GM10248 (cell line): ENCODE measurements at regions not wholly inside any gene's neighbourhood (a gene's known extent, or its start where the extent isn't known, plus 50 kb on each side); places are given as distances from the start of the nearest gene placed in this dataset.
"Not testable (repeated sequence)": the region's sequence is repeated elsewhere in the genome, so short reads cannot be mapped to it uniquely, and the experiment has no call there.

Source experiments
- CTCF ChIA-PET: fragments of 300-600 bp; sonication (Branson Sonifier 250); formaldehyde crosslinking; extraction: SDS; loops from one replicate; lab custom pipeline; 2021; ENCODE audit warnings: antibody characterized with exemption; lab: Yijun Ruan, JAX
- POLR2A ChIA-PET: fragments of 350-650 bp; sonication (Branson Sonifier 250); formaldehyde crosslinking; extraction: SDS; loops from one replicate; lab custom pipeline; 2020; ENCODE audit warnings: antibody characterized with exemption; lab: Yijun Ruan, JAX
- DNase-seq: peaks from one replicate; pipeline ENCODE4 v3.0.0; 2012; ENCODE audit errors: extremely low spot score
- TF ChIP-seq, protein P1 (sequence below): IDR thresholded peaks from 2 replicates; pipeline ENCODE4 v1.5.1; 2012; ENCODE audit warnings: mild to moderate bottlenecking, low read depth; ENCODE audit errors: extremely low read depth, missing control alignments, control extremely low read depth

DNA sequence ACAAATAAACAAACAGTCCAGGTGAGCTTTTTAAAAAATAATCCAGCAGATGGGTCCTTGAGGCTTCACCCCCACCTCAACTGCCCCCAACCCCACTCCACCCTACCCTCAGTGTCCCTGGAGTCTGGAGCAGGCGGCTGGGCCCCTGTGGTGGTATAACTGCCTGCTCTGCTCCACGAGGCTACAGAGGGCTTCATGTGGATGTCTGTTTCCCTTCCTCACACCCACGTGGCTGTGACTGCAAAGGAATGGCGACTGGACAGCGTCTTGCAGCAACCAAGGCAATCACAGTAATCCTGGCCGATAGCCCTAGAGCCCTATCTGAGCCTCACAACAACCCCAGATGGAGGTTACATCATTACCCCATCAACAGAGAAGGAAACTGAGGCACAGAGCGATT, 76.5 kb downstream of the SLC2A10 start:
- ChIA-PET POLR2A (no interaction called here), CTCF (no interaction called here)
- TF ChIP-seq, protein P1, sequence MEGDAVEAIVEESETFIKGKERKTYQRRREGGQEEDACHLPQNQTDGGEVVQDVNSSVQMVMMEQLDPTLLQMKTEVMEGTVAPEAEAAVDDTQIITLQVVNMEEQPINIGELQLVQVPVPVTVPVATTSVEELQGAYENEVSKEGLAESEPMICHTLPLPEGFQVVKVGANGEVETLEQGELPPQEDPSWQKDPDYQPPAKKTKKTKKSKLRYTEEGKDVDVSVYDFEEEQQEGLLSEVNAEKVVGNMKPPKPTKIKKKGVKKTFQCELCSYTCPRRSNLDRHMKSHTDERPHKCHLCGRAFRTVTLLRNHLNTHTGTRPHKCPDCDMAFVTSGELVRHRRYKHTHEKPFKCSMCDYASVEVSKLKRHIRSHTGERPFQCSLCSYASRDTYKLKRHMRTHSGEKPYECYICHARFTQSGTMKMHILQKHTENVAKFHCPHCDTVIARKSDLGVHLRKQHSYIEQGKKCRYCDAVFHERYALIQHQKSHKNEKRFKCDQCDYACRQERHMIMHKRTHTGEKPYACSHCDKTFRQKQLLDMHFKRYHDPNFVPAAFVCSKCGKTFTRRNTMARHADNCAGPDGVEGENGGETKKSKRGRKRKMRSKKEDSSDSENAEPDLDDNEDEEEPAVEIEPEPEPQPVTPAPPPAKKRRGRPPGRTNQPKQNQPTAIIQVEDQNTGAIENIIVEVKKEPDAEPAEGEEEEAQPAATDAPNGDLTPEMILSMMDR: no peak

DNA sequence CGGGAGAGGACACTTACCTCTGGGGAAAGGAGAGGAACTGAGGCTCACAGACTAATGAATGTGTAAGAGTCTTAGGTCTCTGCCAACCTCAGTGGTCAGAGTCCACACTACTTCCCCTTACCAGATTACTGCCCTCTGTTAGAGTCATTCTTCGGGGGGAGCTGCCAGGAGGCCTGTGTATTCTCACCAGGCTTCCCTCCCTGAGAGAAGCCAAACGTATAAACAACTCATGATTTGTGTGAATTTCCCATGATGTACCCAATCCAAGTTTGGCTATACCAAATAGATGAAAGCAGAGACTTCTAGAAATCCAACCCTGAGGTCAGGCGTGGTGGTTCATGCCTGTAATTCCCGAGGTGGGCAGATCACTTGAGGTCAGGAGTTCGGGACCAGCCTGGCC, 77.1 kb downstream of the SLC2A10 start:
- DNase-seq: no peak
- TF ChIP-seq, protein P1: no peak
- ChIA-PET CTCF (no interaction called here), POLR2A (no interaction called here)

More for the DNA sequence above, 76.5 kb downstream of the SLC2A10 start:
- DNase-seq: no peak

DNA sequence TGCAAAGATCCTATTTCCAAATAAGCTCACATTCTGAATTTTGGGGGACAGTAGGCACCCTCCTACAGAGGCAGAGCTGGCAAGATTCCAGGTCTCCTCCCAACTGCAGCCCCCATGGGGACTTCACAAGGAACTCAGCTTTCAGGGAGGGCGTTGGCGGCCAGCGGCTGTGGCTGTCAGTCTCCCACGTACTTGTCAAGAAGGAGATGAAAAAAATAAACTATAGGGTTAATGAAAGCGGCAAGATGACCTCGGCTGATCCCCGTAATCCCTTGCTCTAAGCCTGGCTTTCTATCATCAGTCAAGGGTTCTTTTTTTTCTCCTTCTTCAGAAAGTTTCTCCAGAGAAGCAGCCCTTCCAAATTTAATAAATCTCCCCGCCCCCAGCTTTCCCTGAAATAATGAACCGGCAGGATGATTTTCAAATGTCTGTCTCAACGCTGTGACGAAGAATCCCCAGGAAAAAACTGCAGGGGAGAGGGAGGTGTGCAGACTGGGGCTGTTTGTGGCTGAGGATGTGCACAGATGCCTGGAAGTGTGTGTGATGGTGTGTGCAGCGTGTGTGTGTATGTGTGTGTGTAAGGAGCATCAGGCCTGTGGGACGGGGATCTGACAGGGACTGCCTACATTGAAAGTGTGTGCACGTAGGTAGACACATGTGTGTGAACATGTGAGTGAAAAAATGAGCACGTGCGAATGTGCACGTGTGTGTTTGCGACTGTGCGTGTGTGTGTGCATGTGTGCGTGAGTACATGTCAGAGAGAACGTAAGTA, 78.7 kb downstream of the SLC2A10 start:
- POLR2A ChIA-PET: no interaction called here
- TF ChIP-seq, protein P1: no peak
- no peak for DNase-seq
- CTCF ChIA-PET: no interaction called here

DNA sequence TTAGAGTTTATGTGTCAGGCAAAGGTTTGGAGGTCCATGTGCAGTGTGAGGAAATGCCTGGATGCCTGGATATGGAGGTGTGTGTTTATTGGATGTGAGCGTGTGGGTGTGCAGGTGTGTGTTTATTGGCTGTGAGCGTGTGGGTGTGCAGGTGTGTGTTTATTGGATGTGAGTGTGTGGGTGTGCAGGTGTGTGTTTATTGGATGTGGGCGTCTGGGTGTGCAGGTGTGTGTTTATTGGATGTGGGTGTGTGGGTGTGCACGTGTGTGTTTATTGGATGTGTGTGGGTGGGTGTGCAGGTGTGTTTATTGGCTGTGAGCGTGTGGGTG, 79.3 kb downstream of the SLC2A10 start:
- POLR2A ChIA-PET, DNase-seq, CTCF ChIA-PET: not testable (repeated sequence)

DNA sequence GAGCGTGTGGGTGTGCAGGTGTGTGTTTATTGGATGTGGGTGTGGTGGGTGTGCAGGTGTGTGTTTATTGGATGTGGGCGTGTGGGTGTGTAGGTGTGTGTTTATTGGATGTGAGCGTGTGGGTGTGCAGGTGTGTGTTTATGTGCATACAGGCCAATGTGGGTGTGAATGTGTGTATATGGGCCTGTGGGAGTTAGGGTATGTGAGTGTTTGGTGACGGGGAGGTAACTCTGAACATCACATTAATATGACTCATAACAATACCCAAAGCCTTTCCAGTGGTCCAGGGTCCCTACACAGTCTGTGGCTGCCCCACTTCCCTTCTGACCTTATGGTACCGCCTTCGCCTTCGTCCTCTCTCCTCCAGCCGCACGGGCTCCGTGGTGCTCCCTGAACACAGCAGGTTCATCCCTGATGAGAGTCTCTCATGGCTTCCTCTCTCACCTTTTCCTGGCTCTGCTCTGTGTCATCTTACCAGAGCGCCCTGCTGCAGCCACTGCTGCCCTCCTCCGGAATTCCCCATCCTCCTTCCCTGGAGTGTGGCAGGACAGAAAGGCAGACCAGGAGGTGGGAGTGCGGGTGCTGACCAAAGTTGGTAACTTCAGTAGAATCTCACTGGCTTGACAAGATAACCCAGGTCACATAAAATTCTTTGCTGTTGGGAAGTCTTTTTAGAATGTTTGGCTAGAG, 80.0 kb downstream of the SLC2A10 start:
- TF ChIP-seq, protein P1: no peak
- no peak for DNase-seq
- POLR2A ChIA-PET: no interaction called here
- CTCF ChIA-PET: no interaction called here

DNA sequence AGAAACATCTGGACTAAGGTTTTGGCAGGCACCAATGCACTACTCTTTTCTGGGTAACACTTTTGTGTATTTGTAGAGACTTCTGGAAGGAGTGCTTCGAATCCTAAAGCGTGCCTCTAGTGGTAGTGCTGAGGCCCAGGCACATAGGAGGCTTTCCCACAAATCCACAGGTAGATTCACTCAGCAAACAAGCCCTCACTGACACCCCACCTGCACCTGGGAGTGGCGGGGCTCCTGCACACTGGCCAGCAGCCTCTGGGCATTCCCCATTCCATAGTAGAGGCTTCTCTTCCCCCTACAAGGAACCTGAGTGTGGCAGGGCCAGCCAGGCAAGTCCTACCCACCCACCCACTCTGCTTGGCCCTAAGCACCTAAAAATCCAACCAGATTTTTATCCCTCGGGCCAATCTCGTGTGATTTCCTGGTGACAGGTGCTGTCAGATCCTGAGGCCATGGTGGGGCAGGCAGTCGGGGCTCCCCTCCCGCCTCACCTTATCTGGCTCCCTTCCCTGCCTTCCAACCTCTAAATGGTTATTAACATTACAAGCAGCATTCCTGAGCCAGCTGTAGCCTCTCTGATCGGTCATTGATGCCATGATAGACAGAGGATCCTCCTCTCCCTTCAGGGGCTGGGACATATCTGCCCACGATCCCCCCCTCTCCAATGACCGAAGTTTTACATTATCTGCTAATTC, 82.4 kb downstream of the SLC2A10 start:
- CTCF ChIA-PET: no interaction called here
- TF ChIP-seq, protein P1: no peak
- POLR2A ChIA-PET: no interaction called here
- no peak for DNase-seq

DNA sequence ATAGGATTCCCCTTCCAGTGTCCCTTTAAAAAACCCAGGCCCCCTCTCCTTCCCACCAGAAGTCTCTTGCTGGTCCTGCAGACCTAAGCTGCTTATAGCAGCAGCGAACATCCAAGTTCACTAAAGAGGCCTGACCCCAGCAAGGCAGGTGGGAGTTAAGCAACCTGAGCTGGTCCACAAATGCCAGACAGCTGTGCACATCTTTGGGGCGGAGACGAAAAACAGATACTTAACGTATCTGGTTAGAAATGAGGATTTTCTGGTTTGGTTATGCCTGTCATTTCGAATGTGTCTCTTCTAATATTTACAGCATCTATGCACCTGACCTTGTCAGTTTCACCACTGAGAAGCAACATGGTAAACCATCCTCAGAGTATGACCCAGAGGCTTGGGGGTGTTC, 87.8 kb downstream of the SLC2A10 start:
- ChIA-PET CTCF (no interaction called here), POLR2A (no interaction called here)
- DNase-seq: no peak
- TF ChIP-seq, protein P1: no peak
